K562 (cell line): ENCODE measurements at regions not wholly inside any gene's neighbourhood (a gene's known extent, or its start where the extent isn't known, plus 50 kb on each side); places are given as distances from the start of the nearest gene placed in this dataset.

ENCODE experiments used
- ATAC-seq: fragments of 200-7000 bp; cut with Tn5 transposase; 3 replicates; pipeline ENCODE4 v1.9.1; 2020; ENCODE audit warnings: moderate library complexity
- BruUV-seq: library from RNA; stranded (reverse); fragments of 400-500 nt; replicated peaks from 2 replicates; lab custom pipeline; 2021; lab: Mats Ljungman, UMichigan
- CTCF ChIA-PET: fragments of 300-600 bp; formaldehyde crosslinking; extraction: SDS; loops from one replicate; lab custom pipeline; 2021; ENCODE audit warnings: low intra/inter-chr PET ratio; lab: Yijun Ruan, JAX
- POLR2A ChIA-PET: fragments of 300-600, 350-650 bp; sonication (Branson Sonifier 250); formaldehyde crosslinking; extraction: SDS; loops from one replicate; lab custom pipeline; 2021; ENCODE audit warnings: antibody characterized with exemption, inconsistent platforms; lab: Yijun Ruan, JAX
- DNase-seq, 4 experiments: peaks; one replicate each; pipeline versions ENCODE4 v3.0.0 to v3.0.0-alpha.2; 2011 to 2018; ENCODE audit warnings: low spot score in 3 of 4, mixed read lengths in 3 of 4; ENCODE audit errors: extremely low read depth in 1 of 4
- FAIRE-seq: peaks from 2 replicates; lab custom pipeline; 2011; peaks lifted over from hg19 to GRCh38; lab: Jason Lieb, UNC
- H2AFZ ChIP-seq: 2 replicates; pipeline ENCODE4 v1.6.0; 2011; ENCODE audit warnings: low read depth, low read length, control low read depth, inconsistent platforms
- H3K27ac ChIP-seq: fragments of 200-600 bp; 3 replicates; pipeline ENCODE4 v1.8.0; 2011; ENCODE audit warnings: low read depth, mild to moderate bottlenecking, control low read depth, inconsistent platforms, low read length, moderate library complexity, mixed read lengths; ENCODE audit errors: extremely low read depth
- H3K27me3 ChIP-seq, 2 experiments: fragments of 300-600 bp in 1 of 2; 2 replicates in 1 of 2; 3 replicates in 1 of 2; pipeline versions ENCODE4 v1.6.0 to v1.8.0; 2011; ENCODE audit warnings: inconsistent platforms in 2 of 2, low read length in 2 of 2, mild to moderate bottlenecking in 1 of 2, mixed read lengths in 1 of 2, moderate library complexity in 1 of 2; ENCODE audit not compliant: control insufficient read depth in 2 of 2, insufficient read depth in 2 of 2
- H3K36me3 ChIP-seq: fragments of 300-600 bp; 3 replicates; pipeline ENCODE4 v1.8.0; 2011; ENCODE audit warnings: mild to moderate bottlenecking, low read length, inconsistent platforms; ENCODE audit not compliant: control insufficient read depth, insufficient read depth
- H3K4me1 ChIP-seq, 2 experiments: fragments of 200-600 bp in 1 of 2; replicated peaks in 1 of 2; 2 replicates in 1 of 2; 3 replicates in 1 of 2; pipeline versions ENCODE4 v1.5.1 to v1.8.0; 2011; ENCODE audit warnings: inconsistent platforms in 2 of 2, low read length in 2 of 2, mild to moderate bottlenecking in 1 of 2, mixed read lengths in 1 of 2, moderate library complexity in 1 of 2; ENCODE audit not compliant: control insufficient read depth in 2 of 2, insufficient read depth in 2 of 2
- H3K4me2 ChIP-seq: 2 replicates; pipeline ENCODE4 v1.6.1; 2011; ENCODE audit warnings: low read length, control low read depth, inconsistent platforms, mixed read lengths; ENCODE audit not compliant: insufficient read depth
- H3K4me3 ChIP-seq: fragments of 200-600 bp; sonication (generic), shearing (Covaris generic); 2 replicates; pipeline ENCODE4 v1.5.1; 2016; ENCODE audit warnings: control low read depth, inconsistent platforms
- H3K79me2 ChIP-seq: fragments of 200-600 bp; 3 replicates; pipeline ENCODE4 v1.8.0; 2011; ENCODE audit warnings: low read length, inconsistent platforms; ENCODE audit not compliant: control insufficient read depth, insufficient read depth
- H3K9ac ChIP-seq, 2 experiments: 2 replicates each; pipeline versions ENCODE4 v1.6.0 to v1.6.1; 2011; ENCODE audit warnings: low read depth in 2 of 2, low read length in 2 of 2, control low read depth in 1 of 2, inconsistent platforms in 1 of 2, mild to moderate bottlenecking in 1 of 2, mixed read lengths in 1 of 2; ENCODE audit not compliant: insufficient read depth in 1 of 2
- H3K9me1 ChIP-seq: one replicate; pipeline ENCODE4 v1.6.0; 2011; ENCODE audit warnings: inconsistent platforms, mild to moderate bottlenecking, low read length, moderate library complexity; ENCODE audit not compliant: control insufficient read depth, insufficient read depth
- H3K9me3 ChIP-seq: replicated peaks from 2 replicates; pipeline ENCODE4 v1.5.1; 2011; ENCODE audit warnings: low read depth, low read length, inconsistent platforms; ENCODE audit not compliant: control insufficient read depth, insufficient read depth
- H4K20me1 ChIP-seq: replicated peaks from 2 replicates; pipeline ENCODE4 v1.6.1; 2011; ENCODE audit warnings: low read length, inconsistent platforms, mixed read lengths; ENCODE audit not compliant: control insufficient read depth, insufficient read depth
- BRD4 ChIP-seq: fragments of 200-600 bp; sonication (generic); IDR thresholded peaks from 2 replicates; pipeline ENCODE4 v1.6.1; 2017; ENCODE audit warnings: inconsistent platforms
- ESRRB ChIP-seq: fragments of 250-450 bp; sonication (Bioruptor Pico); IDR thresholded peaks from 2 replicates; pipeline ENCODE4 v1.5.0; 2020; ENCODE audit warnings: mild to moderate bottlenecking, moderate library complexity, borderline replicate concordance
- MYBL2 ChIP-seq, 2 experiments: fragments of 450-650 bp in 1 of 2; sonication (generic) in 1 of 2; formaldehyde crosslinking in 1 of 2; IDR thresholded peaks; 2 replicates each; pipeline versions ENCODE4 v1.6.1 to v1.8.1; 2017 to 2022; ENCODE audit warnings: borderline replicate concordance in 1 of 2, inconsistent platforms in 1 of 2, low read depth in 1 of 2, mild to moderate bottlenecking in 1 of 2, missing genetic modification reagents in 1 of 2, moderate library complexity in 1 of 2
- PBX2 ChIP-seq, 2 experiments: IDR thresholded peaks in 1 of 2; conservative IDR thresholded peaks in 1 of 2; 2 replicates each; pipeline ENCODE4 v1.6.1; 2016; ENCODE audit warnings: low read depth in 2 of 2, mild to moderate bottlenecking in 1 of 2, missing compliant biosample characterization in 1 of 2, missing genetic modification characterization in 1 of 2, moderate library complexity in 1 of 2
- ZBTB17 ChIP-seq: fragments of 450-650 bp; formaldehyde crosslinking; IDR thresholded peaks from 2 replicates; pipeline ENCODE4 v1.4.0; 2020; ENCODE audit warnings: mild to moderate bottlenecking
- ZEB2 ChIP-seq: fragments of 450-650 bp; IDR thresholded peaks from 2 replicates; pipeline ENCODE4 v1.6.1; 2016
- ZNF140 ChIP-seq: fragments of 250-450 bp; sonication (Bioruptor Pico); IDR thresholded peaks from 2 replicates; pipeline ENCODE4 v1.8.0; 2021; ENCODE audit warnings: moderate library complexity, mild to moderate bottlenecking, inconsistent platforms
- ZNF589 ChIP-seq: fragments of 200-800 bp; sonication (Bioruptor generic); IDR thresholded peaks from 2 replicates; pipeline ENCODE4 v1.6.1; 2016; ENCODE audit warnings: low read depth, missing genetic modification characterization, missing compliant biosample characterization
- WGBS: fragments of 100-300 bp; shearing (Covaris generic); methylation state at CpG from one replicate; pipeline ENCODE4 v1.1.6; 2016; ENCODE audit warnings: low coverage, mixed read lengths; ENCODE audit not compliant: insufficient coverage; ENCODE audit errors: missing lambda C conversion rate; 5-methylcytosine and 5-hydroxymethylcytosine counted together
- in situ Hi-C: fragments of 300-500 bp; cut with MboI; formaldehyde crosslinking; loops from 4 replicates; pipeline ENCODE4 v1.15.0; 2018; ENCODE audit warnings: inconsistent platforms, mixed read lengths
- intact Hi-C: fragments of 100-400 bp; cut with micrococcal nuclease; formaldehyde crosslinking; loops from 2 replicates; pipeline ENCODE4 v1.14.2; 2022

GRCh38 chr22:22817468-22818201, 70.0 kb upstream of the IGLL5 start (continued):
- 0 out of 2 replicates have a peak, but pooled peaks have one; percentile 28 for TF ChIP-seq PBX2 (CRISPR knock-in tag; IDR thresholded peaks at IDR 0.05; ENCODE audit: low read depth)
- TF ChIP-seq PBX2 (tag; conservative IDR thresholded peaks at IDR 0.05; ENCODE audit: low read depth): no peak

- Histone ChIP-seq H3K27me3 (peaks cover 15 to 55% of the 10 kb centered on the region in 2 experiments; a peak in 4 of 5 replicates), H3K36me3 (no peaks in the 10 kb centered on the region), H3K4me3 (no peak overlapping the region), H3K27ac (no peak overlapping the region), H3K79me2 (no peaks in the 10 kb centered on the region), H3K9me3 (no peaks in the 10 kb centered on the region), H4K20me1 (peaks cover 74% of the 10 kb centered on the region), H3K9ac (no peak overlapping the region), H3K4me2 (no peak overlapping the region), H3K4me1 (no peaks in the 10 kb centered on the region), H2AFZ (no peak overlapping the region), H3K9me1 (peaks cover 9% of the 10 kb centered on the region)
- ChIA-PET CTCF (interaction anchor here (0.7 to 1.3 kb wide), 5 partner anchors 10 to 141 kb away, joined by 3 to 4 read pairs (median 3); no protein-coding TSS in a partner anchor), POLR2A (interaction anchor here (0.5 to 3.2 kb wide), 13 partner anchors 8 to 320 kb away, joined by 3 to 26 read pairs (median 4); no protein-coding TSS in a partner anchor)
- BruUV-seq: no TSS peak
- ATAC-seq (no peak), FAIRE-seq (no peak), DNase-seq (no peak)
- intact Hi-C loops (no loop called here), in situ Hi-C loops (no loop called here)
- WGBS: 3% methylated on average over 3 of the region's 3 CpGs
- TF ChIP-seq ZNF589 (CRISPR knock-in tag): no peak
- no peak for TF ChIP-seq MYBL2 (IDR thresholded peaks at IDR 0.05; ENCODE audit: low read depth)
- TF ChIP-seq MYBL2 (CRISPR knock-in tag; IDR thresholded peaks at IDR 0.05; ENCODE audit: borderline replicate concordance): no peak
- no peak for TF ChIP-seq ESRRB (CRISPR knock-in tag)
- no peak for TF ChIP-seq ZNF140 (CRISPR knock-in tag)
- no peak for TF ChIP-seq BRD4
- no peak for TF ChIP-seq ZEB2
- no peak for TF ChIP-seq ZBTB17 (CRISPR knock-in tag)
Measured at GRCh38 chr22:22818202-22818538, 69.4 kb upstream of the IGLL5 start.
